T-helper 9 cell (primary cell): ENCODE measurements at regions not wholly inside any gene's neighbourhood (a gene's known extent, or its start where the extent isn't known, plus 50 kb on each side); places are given as distances from the start of the nearest gene placed in this dataset.

Experiments
- DNase-seq: peaks from one replicate; pipeline ENCODE4 v3.0.0-alpha.2; 2020

- no peak for DNase-seq
Measured at GRCh38 chr5:39863926-39864552, 439.3 kb upstream of the DAB2 start.

- no peak for DNase-seq
Measured at GRCh38 chr5:39857041-39857440, 432.3 kb upstream of the DAB2 start.

- DNase-seq = no peak
Measured at GRCh38 chr5:39854771-39855410, 430.1 kb upstream of the DAB2 start.

GRCh38 chr5:39850291-39850690, 425.5 kb upstream of the DAB2 start:
- no peak for DNase-seq

- DNase-seq = no peak
Measured at GRCh38 chr5:39846144-39846543, 421.4 kb upstream of the DAB2 start.

- DNase-seq = no peak
Measured at GRCh38 chr5:39843767-39844166, 419.0 kb upstream of the DAB2 start.

- DNase-seq = no peak
Measured at GRCh38 chr5:39835371-39835770, 410.6 kb upstream of the DAB2 start.

GRCh38 chr5:39829441-39829840, 404.7 kb upstream of the DAB2 start:
- no peak for DNase-seq

- no peak for DNase-seq
Measured at GRCh38 chr5:39826051-39826450, 401.3 kb upstream of the DAB2 start.

- DNase-seq = no peak
Measured at GRCh38 chr5:39825301-39825700, 400.5 kb upstream of the DAB2 start.

GRCh38 chr5:39822020-39822419, 397.2 kb upstream of the DAB2 start:
- DNase-seq = no peak

- DNase-seq = no peak
Measured at GRCh38 chr5:39816866-39817265, 392.1 kb upstream of the DAB2 start.

- no peak for DNase-seq
Measured at GRCh38 chr5:39816156-39816845, 391.5 kb upstream of the DAB2 start.

- DNase-seq = no peak
Measured at GRCh38 chr5:39815711-39816110, 390.9 kb upstream of the DAB2 start.

GRCh38 chr5:39811381-39811780, 386.6 kb upstream of the DAB2 start:
- no peak for DNase-seq

- no peak for DNase-seq
Measured at GRCh38 chr5:39808656-39809055, 383.9 kb upstream of the DAB2 start.

- DNase-seq = no peak
Measured at GRCh38 chr5:39801306-39801705, 376.5 kb upstream of the DAB2 start.

- no peak for DNase-seq
Measured at GRCh38 chr5:39800042-39800601, 375.3 kb upstream of the DAB2 start.

GRCh38 chr5:39799242-39799641, 374.5 kb upstream of the DAB2 start:
- DNase-seq = no peak

GRCh38 chr5:39794513-39795210, 369.9 kb upstream of the DAB2 start:
- DNase-seq = no peak

GRCh38 chr5:39785410-39785809, 360.6 kb upstream of the DAB2 start:
- DNase-seq = no peak

GRCh38 chr5:39783756-39784421, 359.1 kb upstream of the DAB2 start:
- DNase-seq = no peak

- DNase-seq = no peak
Measured at GRCh38 chr5:39780347-39780746, 355.6 kb upstream of the DAB2 start.
